IMR-90 (cell line): ENCODE measurements at regions not wholly inside any gene's neighbourhood (a gene's known extent, or its start where the extent isn't known, plus 50 kb on each side); places are given as distances from the start of the nearest gene placed in this dataset.

Experiments used
- MAFK ChIP-seq: IDR thresholded peaks from 2 replicates; pipeline ENCODE4 v1.6.1; 2012; ENCODE audit warnings: low read depth, low read length, improper control_type of control experiment
- RFX5 ChIP-seq: IDR thresholded peaks from 2 replicates; pipeline ENCODE4 v1.8.0; 2012; ENCODE audit warnings: low read depth, mild to moderate bottlenecking, low read length, moderate library complexity
- TF ChIP-seq, protein P1 (sequence below): conservative IDR thresholded peaks from 2 replicates; pipeline ENCODE4 v1.5.1; 2012; ENCODE audit warnings: mild to moderate bottlenecking, low read depth, low read length, improper control_type of control experiment

DNA sequence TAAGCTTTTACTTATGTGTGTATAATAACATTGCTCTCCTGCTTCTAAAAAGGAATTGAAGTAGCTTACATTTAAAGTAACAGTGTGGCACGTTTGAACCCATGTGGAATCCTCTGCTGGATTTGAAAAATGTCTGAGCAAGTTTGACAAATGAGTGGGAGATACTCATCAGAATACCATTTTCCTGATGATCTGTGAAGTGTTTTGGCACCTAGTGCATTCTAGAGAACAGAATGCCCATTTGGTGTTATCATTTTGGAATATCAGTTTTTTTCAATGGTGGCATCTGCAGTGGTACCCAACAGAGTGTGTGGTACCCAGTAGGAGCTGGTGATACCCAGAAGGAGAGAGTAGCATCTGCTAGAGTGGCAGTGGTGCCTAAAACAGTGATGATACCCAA lies 471.1 kb downstream of the PLK2 start:
- TF ChIP-seq MAFK (no peak), RFX5 (no peak)
- TF ChIP-seq, protein P1, sequence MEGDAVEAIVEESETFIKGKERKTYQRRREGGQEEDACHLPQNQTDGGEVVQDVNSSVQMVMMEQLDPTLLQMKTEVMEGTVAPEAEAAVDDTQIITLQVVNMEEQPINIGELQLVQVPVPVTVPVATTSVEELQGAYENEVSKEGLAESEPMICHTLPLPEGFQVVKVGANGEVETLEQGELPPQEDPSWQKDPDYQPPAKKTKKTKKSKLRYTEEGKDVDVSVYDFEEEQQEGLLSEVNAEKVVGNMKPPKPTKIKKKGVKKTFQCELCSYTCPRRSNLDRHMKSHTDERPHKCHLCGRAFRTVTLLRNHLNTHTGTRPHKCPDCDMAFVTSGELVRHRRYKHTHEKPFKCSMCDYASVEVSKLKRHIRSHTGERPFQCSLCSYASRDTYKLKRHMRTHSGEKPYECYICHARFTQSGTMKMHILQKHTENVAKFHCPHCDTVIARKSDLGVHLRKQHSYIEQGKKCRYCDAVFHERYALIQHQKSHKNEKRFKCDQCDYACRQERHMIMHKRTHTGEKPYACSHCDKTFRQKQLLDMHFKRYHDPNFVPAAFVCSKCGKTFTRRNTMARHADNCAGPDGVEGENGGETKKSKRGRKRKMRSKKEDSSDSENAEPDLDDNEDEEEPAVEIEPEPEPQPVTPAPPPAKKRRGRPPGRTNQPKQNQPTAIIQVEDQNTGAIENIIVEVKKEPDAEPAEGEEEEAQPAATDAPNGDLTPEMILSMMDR = no peak
